IPS-NIHi11 (cell line): ENCODE measurements at regions not wholly inside any gene's neighbourhood (a gene's known extent, or its start where the extent isn't known, plus 50 kb on each side); places are given as distances from the start of the nearest gene placed in this dataset.

Source experiments
- DNase-seq: peaks from one replicate; pipeline ENCODE4 v3.0.0; 2012; ENCODE audit warnings: mixed read lengths, low spot score

DNA sequence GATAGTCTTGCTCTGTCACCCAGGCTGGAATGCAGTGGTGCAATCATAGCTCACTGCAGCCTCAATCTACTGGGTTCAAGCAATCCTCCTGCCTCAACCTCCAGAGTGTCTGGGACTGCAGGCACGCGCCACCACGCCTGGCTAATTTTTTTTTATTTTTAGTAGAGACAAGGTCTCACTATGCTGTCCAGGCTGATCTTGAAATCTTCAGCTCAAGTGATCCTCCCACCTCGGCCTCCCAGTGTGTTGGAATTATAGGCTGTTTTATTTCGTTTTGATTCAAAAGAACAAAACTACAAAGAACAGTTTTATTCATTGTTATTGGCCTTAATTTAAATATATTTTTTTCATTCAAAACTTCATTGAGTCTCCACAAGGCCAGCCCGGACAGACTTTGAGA lies 109.8 kb upstream of the NFE2L3 start:
- DNase-seq: no peak

DNA sequence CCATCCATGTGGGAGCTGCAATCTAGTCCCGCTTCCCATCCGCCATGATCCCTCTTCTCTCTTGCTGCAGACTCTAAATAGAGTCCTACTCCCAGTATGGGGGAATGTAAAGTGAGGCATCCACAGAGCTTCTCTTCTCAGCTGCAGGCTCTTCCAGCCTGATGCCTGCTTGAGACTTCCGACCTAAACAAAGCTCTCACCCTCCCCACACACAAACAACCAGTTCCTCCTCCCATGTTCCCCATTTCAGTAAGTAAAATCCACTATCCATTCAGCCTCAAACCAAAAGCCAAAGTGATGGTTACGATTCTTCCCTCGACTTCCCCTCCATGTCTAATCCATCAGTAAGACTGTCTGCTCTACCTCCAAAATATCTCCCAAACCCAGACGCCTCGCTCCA lies 108.2 kb upstream of the NFE2L3 start:
- no peak for DNase-seq

GRCh38 chr7:26044320-26044719 lies 107.7 kb upstream of the NFE2L3 start:
- DNase-seq: no peak

- DNase-seq: no peak
Observed at GRCh38 chr7:26046150-26046549, 105.8 kb upstream of the NFE2L3 start.

- DNase-seq: no peak
Observed at GRCh38 chr7:26046878-26047277, 105.1 kb upstream of the NFE2L3 start.

GRCh38 chr7:26048663-26049062 lies 103.3 kb upstream of the NFE2L3 start:
- no peak for DNase-seq

- DNase-seq: no peak
Observed at GRCh38 chr7:26049081-26049480, 102.9 kb upstream of the NFE2L3 start.

DNA sequence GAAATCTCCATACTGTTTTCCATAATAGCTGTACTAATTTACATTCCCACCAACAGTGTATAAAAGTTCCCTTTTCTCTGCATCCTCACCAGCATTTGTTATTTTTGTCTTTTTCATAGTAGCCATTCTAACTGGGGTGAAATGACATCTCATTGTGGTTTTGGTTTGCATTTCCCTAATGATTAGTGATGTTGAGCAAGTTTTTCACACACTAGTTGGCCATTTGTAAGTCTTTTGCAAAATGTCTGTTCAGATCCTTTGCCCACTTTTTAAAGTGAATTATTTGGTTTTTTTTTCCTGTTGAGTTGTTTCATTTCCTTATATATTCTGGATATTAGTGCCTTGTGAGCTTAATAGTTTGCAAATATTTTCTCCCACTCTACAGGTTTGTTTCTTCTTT lies 101.0 kb upstream of the NFE2L3 start:
- no peak for DNase-seq

DNA sequence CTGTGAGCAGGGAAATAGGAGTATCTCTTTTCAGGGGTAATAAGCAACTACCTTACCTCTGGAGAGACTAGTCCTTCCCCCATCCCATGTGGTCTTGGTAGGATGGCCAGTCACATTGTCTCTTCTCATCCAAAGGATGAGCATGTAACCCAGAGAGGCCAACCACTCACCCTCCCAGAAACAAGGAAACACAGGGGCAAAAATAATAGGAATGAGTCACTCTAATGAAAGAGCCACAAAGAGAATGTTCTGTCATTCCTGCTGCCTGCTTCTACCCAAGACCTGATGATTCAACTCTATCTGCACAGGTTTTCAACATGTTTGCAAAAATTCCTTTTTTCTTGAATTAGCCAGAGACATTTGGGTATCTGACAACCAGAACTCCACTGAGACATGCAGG lies 99.3 kb upstream of the NFE2L3 start:
- DNase-seq: no peak

DNA sequence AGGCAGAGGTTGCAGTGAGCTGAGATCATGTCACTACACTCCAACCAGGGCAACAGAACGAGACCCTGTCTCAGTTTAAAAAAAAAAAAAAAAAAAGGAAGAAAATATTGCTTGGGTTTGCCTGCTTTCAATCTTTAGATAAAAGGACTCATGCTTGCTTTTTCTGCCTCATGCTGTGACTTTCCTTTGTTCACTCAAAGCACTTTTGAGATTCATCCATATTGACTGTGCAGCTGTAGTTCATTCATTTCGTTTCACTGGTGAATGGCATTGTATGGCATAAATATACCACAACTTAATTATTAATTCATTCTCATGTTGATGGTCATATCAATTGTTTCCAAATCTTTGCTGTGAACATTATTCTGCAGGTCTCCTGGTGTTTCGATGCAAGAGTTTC lies 97.6 kb upstream of the NFE2L3 start:
- DNase-seq: no peak

GRCh38 chr7:26055241-26055640 lies 96.8 kb upstream of the NFE2L3 start:
- DNase-seq: no peak

- no peak for DNase-seq
Observed at GRCh38 chr7:26060733-26061677, 91.0 kb upstream of the NFE2L3 start.

DNA sequence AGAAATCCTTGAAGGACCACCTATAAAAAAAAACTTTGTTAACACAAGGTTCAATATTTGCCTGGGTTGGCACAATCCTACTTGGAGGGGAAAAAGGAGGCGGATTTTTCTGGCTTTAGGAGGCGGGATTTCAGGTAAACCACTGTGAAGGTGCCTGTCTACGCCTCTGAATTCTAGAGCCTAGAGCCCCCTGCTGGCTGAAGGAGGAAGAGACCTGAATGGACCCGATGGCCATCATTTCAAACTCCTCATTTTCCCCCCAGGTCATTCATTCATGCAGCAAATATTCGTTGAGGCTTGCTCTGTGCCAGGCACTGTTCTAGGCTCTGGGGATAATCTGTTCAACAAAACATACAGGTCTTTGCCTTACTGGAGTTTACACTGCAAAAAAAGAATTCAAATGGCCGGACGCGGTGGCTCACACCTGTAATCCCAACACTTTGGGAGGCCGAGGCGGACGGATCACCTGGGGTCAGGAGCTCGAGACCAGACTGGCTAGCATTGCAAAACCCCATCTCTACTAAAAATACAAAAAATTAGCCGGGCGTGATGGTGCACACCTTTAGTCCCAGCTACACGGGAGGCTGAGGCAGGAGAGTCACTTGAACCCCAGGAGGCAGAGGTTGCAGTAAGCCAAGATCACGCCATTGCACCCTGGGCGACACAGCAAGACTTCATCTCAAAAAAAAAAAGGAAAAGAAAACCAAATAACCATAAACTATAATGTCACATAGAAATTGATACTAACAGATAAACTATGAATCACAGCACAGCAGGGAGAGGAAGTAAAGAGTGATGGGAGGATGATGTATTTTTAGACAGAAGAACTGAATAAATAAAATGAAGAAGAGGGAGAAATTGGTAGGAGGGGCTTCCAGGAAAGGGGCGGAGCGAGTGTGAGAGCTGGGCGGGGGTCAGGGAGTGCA lies 90.1 kb upstream of the NFE2L3 start:
- DNase-seq: peak; percentile 86

- DNase-seq: no peak
Observed at GRCh38 chr7:26065652-26066051, 86.3 kb upstream of the NFE2L3 start.

- no peak for DNase-seq
Observed at GRCh38 chr7:26066736-26067135, 85.3 kb upstream of the NFE2L3 start.

GRCh38 chr7:26070290-26070689 lies 81.7 kb upstream of the NFE2L3 start:
- no peak for DNase-seq

GRCh38 chr7:26071622-26072456 lies 80.2 kb upstream of the NFE2L3 start:
- DNase-seq: no peak

GRCh38 chr7:26073041-26073440 lies 79.0 kb upstream of the NFE2L3 start:
- no peak for DNase-seq

- no peak for DNase-seq
Observed at GRCh38 chr7:26074919-26075318, 77.1 kb upstream of the NFE2L3 start.

GRCh38 chr7:26076691-26077090 lies 75.3 kb upstream of the NFE2L3 start:
- no peak for DNase-seq

DNA sequence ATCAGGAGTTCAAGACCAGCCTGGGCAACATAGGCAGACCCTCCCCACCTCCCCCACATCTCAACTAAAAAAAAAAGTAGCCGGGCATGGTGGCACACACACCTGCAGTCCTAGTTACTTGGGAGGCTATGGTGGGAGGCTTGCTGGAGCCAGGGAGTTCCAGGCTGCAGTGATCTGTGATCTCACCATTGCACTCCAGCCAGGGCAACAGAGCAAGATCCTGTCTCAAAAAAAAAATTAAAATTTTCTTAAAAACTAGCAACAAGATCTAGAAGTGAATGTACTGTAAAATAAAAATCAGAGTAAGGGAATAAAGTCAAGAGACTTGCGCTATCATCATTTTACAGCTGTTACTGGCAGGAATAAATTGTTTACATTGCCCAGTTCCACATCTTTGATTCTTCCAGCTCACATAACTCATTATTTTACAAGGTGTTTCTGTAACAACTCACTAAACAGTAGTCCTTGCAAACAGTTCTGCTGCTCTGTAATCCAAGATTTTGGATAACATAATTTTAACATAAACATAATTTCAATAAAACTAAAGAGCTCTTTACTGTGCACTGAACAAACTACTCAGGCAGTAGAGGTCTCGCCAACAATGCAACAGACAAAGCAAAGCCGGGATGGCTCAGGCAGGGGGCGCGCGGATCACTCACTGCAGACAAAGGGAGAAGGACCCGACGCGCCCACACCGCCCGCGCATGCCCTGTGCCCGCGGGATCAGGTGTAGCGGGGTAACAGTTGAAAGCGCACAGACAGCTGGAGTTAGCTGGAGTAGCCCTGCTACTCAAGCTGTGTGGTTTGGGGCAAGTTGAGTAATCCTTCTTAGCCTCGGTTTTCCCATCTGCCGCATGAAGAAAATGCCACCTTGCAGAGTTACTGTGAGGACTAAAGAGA lies 73.3 kb upstream of the NFE2L3 start:
- peak; percentile 80 for DNase-seq
